ENCODE measurements at regions not wholly inside any gene's neighbourhood (a gene's known extent, or its start where the extent isn't known, plus 50 kb on each side); places are given as distances from the start of the nearest gene placed in this dataset.

- no peak for TF ChIP-seq EZH2phosphoT487 (IDR thresholded peaks at IDR 0.05; ENCODE audit: low read depth, severe bottlenecking, unreplicated experiment)
- TF ChIP-seq EZH2 (IDR thresholded peaks at IDR 0.05; ENCODE audit: borderline replicate concordance), result no peak
- TF ChIP-seq, protein P1, sequence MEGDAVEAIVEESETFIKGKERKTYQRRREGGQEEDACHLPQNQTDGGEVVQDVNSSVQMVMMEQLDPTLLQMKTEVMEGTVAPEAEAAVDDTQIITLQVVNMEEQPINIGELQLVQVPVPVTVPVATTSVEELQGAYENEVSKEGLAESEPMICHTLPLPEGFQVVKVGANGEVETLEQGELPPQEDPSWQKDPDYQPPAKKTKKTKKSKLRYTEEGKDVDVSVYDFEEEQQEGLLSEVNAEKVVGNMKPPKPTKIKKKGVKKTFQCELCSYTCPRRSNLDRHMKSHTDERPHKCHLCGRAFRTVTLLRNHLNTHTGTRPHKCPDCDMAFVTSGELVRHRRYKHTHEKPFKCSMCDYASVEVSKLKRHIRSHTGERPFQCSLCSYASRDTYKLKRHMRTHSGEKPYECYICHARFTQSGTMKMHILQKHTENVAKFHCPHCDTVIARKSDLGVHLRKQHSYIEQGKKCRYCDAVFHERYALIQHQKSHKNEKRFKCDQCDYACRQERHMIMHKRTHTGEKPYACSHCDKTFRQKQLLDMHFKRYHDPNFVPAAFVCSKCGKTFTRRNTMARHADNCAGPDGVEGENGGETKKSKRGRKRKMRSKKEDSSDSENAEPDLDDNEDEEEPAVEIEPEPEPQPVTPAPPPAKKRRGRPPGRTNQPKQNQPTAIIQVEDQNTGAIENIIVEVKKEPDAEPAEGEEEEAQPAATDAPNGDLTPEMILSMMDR (IDR thresholded peaks at IDR 0.05; ENCODE audit: poor library complexity), result no peak
- Histone ChIP-seq H3K27me3 (no peaks in the 10 kb centered on the region), H3K4me2 (no peak overlapping the region), H2AFZ (no peak overlapping the region), H3K9me2 (replicated peaks; ENCODE audit: insufficient read depth) (no peaks in the 10 kb centered on the region), H4K20me1 (ENCODE audit: insufficient read depth, poor library complexity, severe bottlenecking) (no peaks in the 10 kb centered on the region), H3K27ac (no peak overlapping the region), H3K4me3 (no peak overlapping the region), H3K36me3 (replicated peaks; ENCODE audit: insufficient read depth, low read depth) (no peaks in the 10 kb centered on the region), H3K4me1 (ENCODE audit: insufficient read depth) (no peaks in the 10 kb centered on the region), H3K9me3 (ENCODE audit: low read depth) (no peaks in the 10 kb centered on the region), H3K79me2 (no peaks in the 10 kb centered on the region)
- 75% methylated on average over 2 of the region's 2 CpGs for WGBS (ENCODE audit: low lambda C conversion rate, missing lambda C conversion rate)
- DNase-seq (ENCODE audit: low spot score), result no peak
Measured at GRCh38 chr13:74219566-74219965, 85.4 kb upstream of the KLF12 start.

DNA sequence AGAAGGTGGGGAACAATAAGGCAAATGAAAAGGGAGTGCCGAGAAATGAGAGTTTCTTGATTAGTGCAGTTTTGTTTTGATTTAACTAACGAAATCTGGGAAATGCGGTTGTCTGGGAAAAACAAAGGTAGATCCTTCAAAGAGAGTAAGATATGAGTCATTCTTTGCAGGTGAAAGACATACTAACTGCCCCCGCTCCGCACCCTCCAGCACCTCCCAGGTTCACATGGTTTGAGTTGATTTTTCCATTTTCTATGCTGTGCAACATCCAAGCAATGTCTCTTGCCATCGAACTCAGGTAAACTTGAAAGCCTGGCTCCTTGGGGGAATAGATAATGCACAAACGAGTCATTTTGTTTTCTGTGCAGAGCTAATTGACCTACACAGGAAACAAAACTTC lies 84.1 kb upstream of the KLF12 start:
- 82% methylated on average over 7 of the region's 7 CpGs for WGBS (ENCODE audit: low lambda C conversion rate, missing lambda C conversion rate)
- H3K4me2 ChIP-seq, result no peak overlapping the region

GRCh38 chr13:74217811-74218210 lies 83.6 kb upstream of the KLF12 start:
- DNase-seq (ENCODE audit: low spot score), result no peak
- TF ChIP-seq, protein P1 (IDR thresholded peaks at IDR 0.05; ENCODE audit: poor library complexity), result no peak
- TF ChIP-seq EZH2phosphoT487 (IDR thresholded peaks at IDR 0.05; ENCODE audit: low read depth, severe bottlenecking, unreplicated experiment) (no peak), EZH2 (IDR thresholded peaks at IDR 0.05; ENCODE audit: borderline replicate concordance) (no peak)
- Histone ChIP-seq H2AFZ (no peak overlapping the region), H3K4me3 (no peak overlapping the region), H3K27ac (no peak overlapping the region), H3K9me2 (replicated peaks; ENCODE audit: insufficient read depth) (no peaks in the 10 kb centered on the region), H3K9me3 (ENCODE audit: low read depth) (no peaks in the 10 kb centered on the region), H4K20me1 (ENCODE audit: insufficient read depth, poor library complexity, severe bottlenecking) (no peaks in the 10 kb centered on the region), H3K27me3 (no peaks in the 10 kb centered on the region), H3K36me3 (replicated peaks; ENCODE audit: insufficient read depth, low read depth) (no peaks in the 10 kb centered on the region), H3K4me2 (no peak overlapping the region), H3K79me2 (no peaks in the 10 kb centered on the region), H3K4me1 (ENCODE audit: insufficient read depth) (no peaks in the 10 kb centered on the region)
- 54% methylated on average over 1 of the region's 1 CpG for WGBS (ENCODE audit: low lambda C conversion rate, missing lambda C conversion rate)

More for the DNA sequence above, 84.1 kb upstream of the KLF12 start:
- Histone ChIP-seq H4K20me1 (ENCODE audit: insufficient read depth, poor library complexity, severe bottlenecking) (no peaks in the 10 kb centered on the region), H3K79me2 (no peaks in the 10 kb centered on the region), H3K9me2 (replicated peaks; ENCODE audit: insufficient read depth) (no peaks in the 10 kb centered on the region), H3K4me1 (ENCODE audit: insufficient read depth) (no peaks in the 10 kb centered on the region), H3K36me3 (replicated peaks; ENCODE audit: insufficient read depth, low read depth) (no peaks in the 10 kb centered on the region), H3K9me3 (ENCODE audit: low read depth) (no peaks in the 10 kb centered on the region), H3K4me3 (no peak overlapping the region), H3K27me3 (no peaks in the 10 kb centered on the region), H3K27ac (no peak overlapping the region), H2AFZ (no peak overlapping the region)
- no peak for DNase-seq (ENCODE audit: low spot score)
- TF ChIP-seq, protein P1 (IDR thresholded peaks at IDR 0.05; ENCODE audit: poor library complexity), result no peak
- no peak for TF ChIP-seq EZH2phosphoT487 (IDR thresholded peaks at IDR 0.05; ENCODE audit: low read depth, severe bottlenecking, unreplicated experiment)
- no peak for TF ChIP-seq EZH2 (IDR thresholded peaks at IDR 0.05; ENCODE audit: borderline replicate concordance)

- Histone ChIP-seq H3K27ac (no peak overlapping the region), H3K4me3 (no peak overlapping the region), H3K4me2 (no peak overlapping the region), H2AFZ (no peak overlapping the region), H3K79me2 (no peaks in the 10 kb centered on the region), H3K4me1 (ENCODE audit: insufficient read depth) (no peaks in the 10 kb centered on the region), H3K9me2 (replicated peaks; ENCODE audit: insufficient read depth) (no peaks in the 10 kb centered on the region), H4K20me1 (ENCODE audit: insufficient read depth, poor library complexity, severe bottlenecking) (no peaks in the 10 kb centered on the region), H3K9me3 (ENCODE audit: low read depth) (no peaks in the 10 kb centered on the region), H3K27me3 (no peaks in the 10 kb centered on the region), H3K36me3 (replicated peaks; ENCODE audit: insufficient read depth, low read depth) (no peaks in the 10 kb centered on the region)
- no peak for DNase-seq (ENCODE audit: low spot score)
- TF ChIP-seq, protein P1 (IDR thresholded peaks at IDR 0.05; ENCODE audit: poor library complexity), result no peak
- TF ChIP-seq EZH2phosphoT487 (IDR thresholded peaks at IDR 0.05; ENCODE audit: low read depth, severe bottlenecking, unreplicated experiment) (no peak), EZH2 (IDR thresholded peaks at IDR 0.05; ENCODE audit: borderline replicate concordance) (no peak)
- WGBS (ENCODE audit: low lambda C conversion rate, missing lambda C conversion rate), result 95% methylated on average over 2 of the region's 2 CpGs
Measured at GRCh38 chr13:74215420-74215819, 81.2 kb upstream of the KLF12 start.
